K562 (cell line): ENCODE measurements at regions not wholly inside any gene's neighbourhood (a gene's known extent, or its start where the extent isn't known, plus 50 kb on each side); places are given as distances from the start of the nearest gene placed in this dataset.

Source experiments
- BCLAF1 ChIP-seq, 2 experiments: fragments of 450-650 bp in 1 of 2; IDR thresholded peaks; 2 replicates each; pipeline ENCODE4 v1.6.1; 2011 to 2017; ENCODE audit warnings: low read depth in 2 of 2, antibody characterized with exemption in 1 of 2, borderline replicate concordance in 1 of 2, low read length in 1 of 2, mild to moderate bottlenecking in 1 of 2, mixed read lengths in 1 of 2; ENCODE audit not compliant: control insufficient read depth in 1 of 2
- BDP1 ChIP-seq: IDR thresholded peaks from 3 replicates; pipeline ENCODE4 v1.6.1; 2011; ENCODE audit not compliant: insufficient read length, insufficient read depth
- CHD2 ChIP-seq: IDR thresholded peaks from 2 replicates; pipeline ENCODE4 v1.6.1; 2011; ENCODE audit warnings: low read depth, low read length
- EP400 ChIP-seq: fragments of 450-650 bp; IDR thresholded peaks from 2 replicates; pipeline ENCODE4 v1.6.1; 2017; ENCODE audit warnings: antibody characterized with exemption, mild to moderate bottlenecking, moderate library complexity
- ETS1 ChIP-seq: conservative IDR thresholded peaks from 2 replicates; pipeline ENCODE4 v1.6.1; 2011; ENCODE audit warnings: low read depth, mild to moderate bottlenecking, low read length; ENCODE audit not compliant: control insufficient read depth
- HDGF ChIP-seq: fragments of 450-650 bp; IDR thresholded peaks from 2 replicates; pipeline ENCODE4 v1.6.1; 2016
- HEY1 ChIP-seq: fragments of 250-450 bp; sonication (Bioruptor Pico); IDR thresholded peaks from 2 replicates; pipeline ENCODE4 v1.5.0; 2020; ENCODE audit warnings: mild to moderate bottlenecking, moderate library complexity, borderline replicate concordance
- MXI1 ChIP-seq: IDR thresholded peaks from 2 replicates; pipeline ENCODE4 v1.6.1; 2011; ENCODE audit warnings: low read depth, mild to moderate bottlenecking, improper control_type of control experiment, low read length
- RBFOX2 ChIP-seq: fragments of 200-400 bp; formaldehyde crosslinking; IDR thresholded peaks from 2 replicates; pipeline ENCODE4 v1.6.1; 2017; ENCODE audit warnings: low read depth, mild to moderate bottlenecking, low read length, moderate library complexity
- SAP30 ChIP-seq: fragments of 200-600 bp; sonication (generic); IDR thresholded peaks from 2 replicates; pipeline ENCODE4 v1.6.1; 2012; ENCODE audit warnings: borderline replicate concordance, low read depth, mild to moderate bottlenecking, moderate library complexity, low read length, control low read depth, inconsistent platforms; ENCODE audit not compliant: insufficient read depth, poor library complexity, severe bottlenecking
- SMARCB1 ChIP-seq: IDR thresholded peaks from 2 replicates; pipeline ENCODE4 v1.6.1; 2011; ENCODE audit warnings: improper control_type of control experiment, low read depth; ENCODE audit not compliant: insufficient read length
- UBTF ChIP-seq, 2 experiments: IDR thresholded peaks; 2 replicates each; pipeline ENCODE4 v1.6.1; 2012; ENCODE audit warnings: improper control_type of control experiment in 2 of 2, low read depth in 2 of 2, low read length in 2 of 2, borderline replicate concordance in 1 of 2
- ZNF165 ChIP-seq: fragments of 250-450 bp; sonication (Bioruptor Pico); IDR thresholded peaks from 2 replicates; pipeline ENCODE4 v1.4.0; 2020; ENCODE audit warnings: borderline replicate concordance
- ZNF324 ChIP-seq: fragments of 250-450 bp; sonication (Bioruptor Pico); IDR thresholded peaks from 2 replicates; pipeline ENCODE4 v1.4.0; 2020; ENCODE audit warnings: mild to moderate bottlenecking
- ZNF408 ChIP-seq: fragments of 250-450 bp; sonication (Bioruptor Pico); IDR thresholded peaks from 2 replicates; pipeline ENCODE4 v1.4.0; 2020; ENCODE audit warnings: low read depth, mild to moderate bottlenecking, moderate library complexity
- ZNF41 ChIP-seq: fragments of 250-450 bp; sonication (Bioruptor Pico); conservative IDR thresholded peaks from 2 replicates; pipeline ENCODE4 v1.4.0; 2020; ENCODE audit warnings: mild to moderate bottlenecking
- ZNF431 ChIP-seq: sonication (generic); formaldehyde crosslinking; IDR thresholded peaks from 2 replicates; pipeline ENCODE4 v1.8.0; 2022; ENCODE audit warnings: mild to moderate bottlenecking, missing genetic modification reagents
- ZNF444 ChIP-seq: fragments of 250-450 bp; sonication (Bioruptor Pico); IDR thresholded peaks from 2 replicates; pipeline ENCODE4 v1.4.0; 2020; ENCODE audit warnings: mild to moderate bottlenecking, moderate library complexity

DNA sequence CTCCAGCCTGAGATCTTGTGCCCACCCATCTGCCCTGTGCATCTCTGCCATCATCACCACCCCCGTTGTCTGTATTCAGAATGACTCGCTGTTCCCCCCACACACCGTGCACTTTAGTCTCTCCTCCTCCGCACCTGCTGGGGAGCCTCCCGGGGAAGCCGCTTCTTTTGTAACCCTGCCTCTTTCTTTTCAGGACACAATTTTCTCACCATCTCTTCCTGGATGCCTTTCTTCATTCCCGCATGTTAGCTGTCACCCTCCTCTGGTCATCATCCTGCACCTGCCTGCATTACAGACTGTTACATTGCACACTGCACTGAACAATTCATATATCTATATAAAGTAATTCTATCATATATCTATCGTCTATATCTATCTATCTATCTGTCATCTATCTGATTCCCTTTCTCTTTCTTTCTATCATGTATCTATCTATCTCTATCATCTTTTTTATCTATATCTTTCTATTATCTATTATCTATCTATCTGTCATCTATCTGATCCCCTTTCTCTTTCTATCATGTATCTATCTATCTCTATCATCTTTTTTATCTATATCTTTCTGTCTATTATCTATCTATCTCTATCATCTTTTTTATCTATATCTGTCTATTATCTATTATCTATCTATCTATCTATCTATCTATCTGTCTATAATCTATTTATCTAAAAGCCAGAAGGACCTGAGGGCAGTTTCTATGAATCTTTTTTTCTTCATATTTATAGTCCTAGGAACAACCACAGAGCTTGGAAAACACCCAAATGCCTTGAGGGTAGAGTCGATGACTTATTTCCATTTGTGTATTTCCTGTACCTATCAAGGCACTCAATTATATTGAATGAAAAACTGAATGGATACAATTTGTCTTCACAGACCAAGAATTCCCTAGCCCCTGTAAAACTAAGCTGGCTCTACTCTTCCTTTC lies 642.5 kb downstream of the ACTR3B start (continued):
- no peak for TF ChIP-seq UBTF (IDR thresholded peaks at IDR 0.05; ENCODE audit: borderline replicate concordance in 1 of 2, low read depth in 2 of 2, low read length in 2 of 2)
- TF ChIP-seq ZNF41 = 0 out of 2 replicates have a peak, but pooled peaks have one; percentile 58
- no peak for TF ChIP-seq ZNF408
- no peak for TF ChIP-seq CHD2
- no peak for TF ChIP-seq HDGF
- TF ChIP-seq ZNF444 = no peak
- TF ChIP-seq HEY1 = no peak
- TF ChIP-seq RBFOX2 = peak; percentile 10
- TF ChIP-seq SAP30 = no peak
- no peak for TF ChIP-seq SMARCB1
- no peak for TF ChIP-seq ZNF324
- TF ChIP-seq MXI1 = no peak
- no peak for TF ChIP-seq BCLAF1 (IDR thresholded peaks at IDR 0.05; ENCODE audit: borderline replicate concordance in 1 of 2, control insufficient read depth in 1 of 2, low read depth in 2 of 2, low read length in 1 of 2)
- TF ChIP-seq ZNF165 (CRISPR knock-in tag) = no peak
- TF ChIP-seq BDP1 = no peak
- TF ChIP-seq ZNF431 (CRISPR knock-in tag) = no peak
- 0 out of 2 replicates have a peak, but pooled peaks have one; percentile 18 for TF ChIP-seq EP400
- TF ChIP-seq ETS1 = no peak
